Smooth muscle cell (in vitro differentiated cells): ENCODE measurements at regions not wholly inside any gene's neighbourhood (a gene's known extent, or its start where the extent isn't known, plus 50 kb on each side); places are given as distances from the start of the nearest gene placed in this dataset.

Experiments
- DNase-seq: peaks from one replicate; lab custom pipeline; 2025; ENCODE audit not compliant: unreplicated experiment; lab: John Stamatoyannopoulos, UW
- H2AFZ ChIP-seq: fragments of 200-600 bp; sonication (generic); 2 replicates; pipeline ENCODE4 v1.6.0; 2016; ENCODE audit warnings: antibody characterized with exemption, low read depth, mild to moderate bottlenecking
- H3F3A ChIP-seq: fragments of 200-600 bp; sonication (generic); 2 replicates; pipeline ENCODE4 v1.6.0; 2017; ENCODE audit warnings: antibody characterized with exemption, low read depth
- H3K27ac ChIP-seq: fragments of 200-600 bp; sonication (generic); 2 replicates; pipeline ENCODE4 v1.5.1; 2016; ENCODE audit warnings: low read depth, mild to moderate bottlenecking
- H3K27me3 ChIP-seq: fragments of 200-600 bp; sonication (generic); 2 replicates; pipeline ENCODE4 v1.6.1; 2016; ENCODE audit warnings: low read depth, mild to moderate bottlenecking
- H3K36me3 ChIP-seq: fragments of 200-600 bp; sonication (generic); 2 replicates; pipeline ENCODE4 v1.5.1; 2016; ENCODE audit warnings: low read depth
- H3K4me1 ChIP-seq: fragments of 200-600 bp; sonication (generic); 2 replicates; pipeline ENCODE4 v1.5.1; 2016; ENCODE audit warnings: low read depth
- H3K4me2 ChIP-seq: fragments of 200-600 bp; sonication (generic); 2 replicates; pipeline ENCODE4 v1.6.0; 2016; ENCODE audit warnings: mild to moderate bottlenecking
- H3K4me3 ChIP-seq: fragments of 200-600 bp; sonication (generic); 2 replicates; pipeline ENCODE4 v1.5.1; 2016; ENCODE audit warnings: mild to moderate bottlenecking
- H3K79me2 ChIP-seq: fragments of 200-600 bp; sonication (generic); 2 replicates; pipeline ENCODE4 v1.6.0; 2016; ENCODE audit warnings: low read depth, mild to moderate bottlenecking
- H3K9ac ChIP-seq: fragments of 200-600 bp; sonication (generic); 2 replicates; pipeline ENCODE4 v1.6.0; 2016; ENCODE audit warnings: low read depth
- H3K9me3 ChIP-seq: fragments of 200-600 bp; sonication (generic); replicated peaks from 2 replicates; pipeline ENCODE4 v1.5.1; 2016; ENCODE audit warnings: low read depth
- H4K20me1 ChIP-seq: fragments of 200-600 bp; sonication (generic); 2 replicates; pipeline ENCODE4 v1.6.0; 2016; ENCODE audit warnings: low read depth
- CTCF ChIP-seq: fragments of 200-600 bp; sonication (generic); IDR thresholded peaks from 2 replicates; pipeline ENCODE4 v1.5.1; 2017; ENCODE audit warnings: borderline replicate concordance, mild to moderate bottlenecking, antibody characterized with exemption; ENCODE audit not compliant: insufficient read depth, poor library complexity, severe bottlenecking
- WGBS: methylation state at CpG from one replicate; pipeline ENCODE4 v1.1.7; 2016; ENCODE audit warnings: low lambda C conversion rate; 5-methylcytosine and 5-hydroxymethylcytosine counted together

GRCh38 chr1:37133276-37134145, 99.2 kb upstream of the GRIK3 start:
- 89% methylated on average over 18 of the region's 19 CpGs for WGBS
- Histone ChIP-seq H4K20me1 (no peaks in the 10 kb centered on the region), H3K4me2 (no peak overlapping the region), H3K79me2 (no peaks in the 10 kb centered on the region), H3K9ac (no peak overlapping the region), H3K36me3 (no peaks in the 10 kb centered on the region), H2AFZ (no peak overlapping the region), H3K4me1 (no peaks in the 10 kb centered on the region), H3K27me3 (peaks cover 40% of the 10 kb centered on the region), H3K4me3 (no peak overlapping the region), H3K9me3 (no peaks in the 10 kb centered on the region), H3F3A (no peaks in the 10 kb centered on the region), H3K27ac (no peak overlapping the region)
- TF ChIP-seq CTCF: no peak
- no peak for DNase-seq

GRCh38 chr1:37134599-37134998, 100.3 kb upstream of the GRIK3 start:
- TF ChIP-seq CTCF: no peak
- Histone ChIP-seq H3K4me2 (no peak overlapping the region), H3F3A (no peaks in the 10 kb centered on the region), H4K20me1 (no peaks in the 10 kb centered on the region), H3K36me3 (no peaks in the 10 kb centered on the region), H3K27ac (no peak overlapping the region), H3K9me3 (no peaks in the 10 kb centered on the region), H2AFZ (no peak overlapping the region), H3K9ac (no peak overlapping the region), H3K4me1 (no peaks in the 10 kb centered on the region), H3K27me3 (peaks cover 40% of the 10 kb centered on the region), H3K4me3 (no peak overlapping the region), H3K79me2 (no peaks in the 10 kb centered on the region)
- no peak for DNase-seq
- 86% methylated on average over 4 of the region's 4 CpGs for WGBS

GRCh38 chr1:37135032-37135431, 100.7 kb upstream of the GRIK3 start:
- no peaks in the 10 kb centered on the region for H3K9me3 ChIP-seq
- H3F3A ChIP-seq: no peaks in the 10 kb centered on the region
- no peak overlapping the region for H3K9ac ChIP-seq
- no peak overlapping the region for H3K4me2 ChIP-seq
- H3K4me1 ChIP-seq: no peaks in the 10 kb centered on the region
- H3K27ac ChIP-seq: no peak overlapping the region
- DNase-seq: no peak
- H4K20me1 ChIP-seq: no peaks in the 10 kb centered on the region
- 86% methylated on average over 8 of the region's 8 CpGs for WGBS
- TF ChIP-seq CTCF: no peak
- peaks cover 38% of the 10 kb centered on the region for H3K27me3 ChIP-seq
- H3K4me3 ChIP-seq: no peak overlapping the region
- H3K79me2 ChIP-seq: no peaks in the 10 kb centered on the region
- no peak overlapping the region for H2AFZ ChIP-seq
- no peaks in the 10 kb centered on the region for H3K36me3 ChIP-seq

GRCh38 chr1:37137014-37137413, 102.7 kb upstream of the GRIK3 start:
- no peak for TF ChIP-seq CTCF
- WGBS: 77% methylated on average over 7 of the region's 7 CpGs
- Histone ChIP-seq H3K4me2 (no peak overlapping the region), H3K4me1 (no peaks in the 10 kb centered on the region), H4K20me1 (no peaks in the 10 kb centered on the region), H3K27ac (no peak overlapping the region), H3K9me3 (no peaks in the 10 kb centered on the region), H3K79me2 (no peaks in the 10 kb centered on the region), H3K4me3 (no peak overlapping the region), H2AFZ (no peak overlapping the region), H3K36me3 (no peaks in the 10 kb centered on the region), H3K9ac (no peak overlapping the region), H3F3A (no peaks in the 10 kb centered on the region), H3K27me3 (peaks cover 26% of the 10 kb centered on the region)
- DNase-seq: no peak
